SK-N-SH (cell line): ENCODE measurements at regions not wholly inside any gene's neighbourhood (a gene's known extent, or its start where the extent isn't known, plus 50 kb on each side); places are given as distances from the start of the nearest gene placed in this dataset.

Experiments used
- CTCF ChIA-PET: fragments of 300-600, 350-600 bp; formaldehyde crosslinking; extraction: SDS; loops from one replicate; lab custom pipeline; 2021; lab: Yijun Ruan, JAX
- POLR2A ChIA-PET: fragments of 350-600 bp; sonication (Branson Sonifier 250); formaldehyde crosslinking; extraction: SDS; loops from one replicate; lab custom pipeline; 2020; ENCODE audit warnings: antibody characterized with exemption, inconsistent platforms; lab: Yijun Ruan, JAX
- DNase-seq: peaks from one replicate; pipeline ENCODE4 v3.0.0; 2012
- H2AFZ ChIP-seq: fragments of 200-600 bp; sonication (generic); 2 replicates; pipeline ENCODE4 v1.8.1; 2016; ENCODE audit warnings: antibody characterized with exemption, mild to moderate bottlenecking, low read depth
- H3F3A ChIP-seq: fragments of 200-600 bp; sonication (generic); replicated peaks from 2 replicates; pipeline ENCODE3; 2016; ENCODE audit warnings: antibody characterized with exemption, mild to moderate bottlenecking; ENCODE audit not compliant: insufficient read depth
- H3K27ac ChIP-seq, 2 experiments: fragments of 200-500 bp in 1 of 2; fragments of 200-600 bp in 1 of 2; sonication (Bioruptor generic) in 1 of 2; sonication (generic), shearing (Covaris generic) in 1 of 2; 2 replicates each; pipeline versions ENCODE4 v1.5.1 to v1.6.1; 2014 to 2016; ENCODE audit warnings: low read depth in 2 of 2, inconsistent platforms in 1 of 2, low read length in 1 of 2, mild to moderate bottlenecking in 1 of 2, mixed read lengths in 1 of 2
- H3K27me3 ChIP-seq: fragments of 200-600 bp; sonication (generic), shearing (Covaris generic); 2 replicates; pipeline ENCODE4 v1.6.1; 2016; ENCODE audit warnings: mixed run types; ENCODE audit not compliant: insufficient read depth
- H3K36me3 ChIP-seq, 2 experiments: fragments of 200-500 bp in 1 of 2; fragments of 200-600 bp in 1 of 2; sonication (Bioruptor generic) in 1 of 2; sonication (generic) in 1 of 2; replicated peaks in 1 of 2; 2 replicates each; pipeline versions ENCODE3 to v1.5.1; 2014 to 2016; ENCODE audit warnings: low read length in 1 of 2, mild to moderate bottlenecking in 1 of 2; ENCODE audit not compliant: insufficient read depth in 2 of 2, control insufficient read depth in 1 of 2
- H3K4me1 ChIP-seq, 2 experiments: fragments of 200-500 bp in 1 of 2; fragments of 200-600 bp in 1 of 2; sonication (Bioruptor generic) in 1 of 2; sonication (generic), shearing (Covaris generic) in 1 of 2; 2 replicates each; pipeline versions ENCODE4 v1.5.1 to v1.6.1; 2014 to 2016; ENCODE audit warnings: low read depth in 1 of 2, low read length in 1 of 2, mixed run types in 1 of 2; ENCODE audit not compliant: insufficient read depth in 2 of 2, control insufficient read depth in 1 of 2
- H3K4me2 ChIP-seq: fragments of 200-600 bp; sonication (generic), shearing (Covaris generic); 2 replicates; pipeline ENCODE4 v1.6.1; 2017; ENCODE audit warnings: mixed run types
- H3K4me3 ChIP-seq, 2 experiments: fragments of 200-500 bp in 1 of 2; fragments of 200-600 bp in 1 of 2; sonication (Bioruptor generic) in 1 of 2; sonication (generic), shearing (Covaris generic) in 1 of 2; 2 replicates each; pipeline versions ENCODE4 v1.5.1 to v1.8.1; 2014 to 2016; ENCODE audit warnings: low read depth in 2 of 2, inconsistent platforms in 1 of 2, low read length in 1 of 2, mild to moderate bottlenecking in 1 of 2, mixed read lengths in 1 of 2, moderate library complexity in 1 of 2
- H3K79me2 ChIP-seq: fragments of 200-600 bp; sonication (generic); 2 replicates; pipeline ENCODE4 v1.8.1; 2017; ENCODE audit warnings: mild to moderate bottlenecking; ENCODE audit not compliant: insufficient read depth
- H3K9ac ChIP-seq: fragments of 200-600 bp; sonication (generic); 2 replicates; pipeline ENCODE4 v1.6.1; 2017; ENCODE audit warnings: mixed run types
- H3K9me2 ChIP-seq: fragments of 200-600 bp; sonication (generic); 2 replicates; pipeline ENCODE4 v1.6.1; 2017; ENCODE audit warnings: mixed run types
- H3K9me3 ChIP-seq: fragments of 200-600 bp; sonication (generic); 2 replicates; pipeline ENCODE4 v1.6.1; 2017; ENCODE audit warnings: mixed run types, mild to moderate bottlenecking, moderate library complexity
- H4K20me1 ChIP-seq: fragments of 200-600 bp; sonication (generic); 2 replicates; pipeline ENCODE4 v1.6.1; 2017; ENCODE audit warnings: mild to moderate bottlenecking, mixed run types; ENCODE audit not compliant: insufficient read depth
- CHD2 ChIP-seq: fragments of 150-350 bp; IDR thresholded peaks from 2 replicates; pipeline ENCODE4 v1.6.1; 2018; ENCODE audit warnings: low read length; ENCODE audit not compliant: partially characterized antibody
- ELF1 ChIP-seq: IDR thresholded peaks from 2 replicates; pipeline ENCODE4 v1.4.0; 2012
- FOXM1 ChIP-seq: IDR thresholded peaks from 2 replicates; pipeline ENCODE4 v1.4.0; 2012; ENCODE audit warnings: low read depth, mild to moderate bottlenecking
- GATA2 ChIP-seq: sonication (generic); formaldehyde crosslinking; IDR thresholded peaks from 2 replicates; pipeline ENCODE4 v1.5.0; 2020; ENCODE audit warnings: mild to moderate bottlenecking, missing genetic modification reagents
- JUND ChIP-seq: IDR thresholded peaks from 2 replicates; pipeline ENCODE4 v1.4.0; 2012
- MEF2A ChIP-seq: IDR thresholded peaks from 2 replicates; pipeline ENCODE4 v1.4.0; 2012; ENCODE audit warnings: low read depth, borderline replicate concordance
- MXI1 ChIP-seq: IDR thresholded peaks from 2 replicates; pipeline ENCODE4 v1.6.1; 2012; ENCODE audit warnings: mild to moderate bottlenecking, low read depth, low read length, improper control_type of control experiment
- NRF1 ChIP-seq: IDR thresholded peaks from 2 replicates; pipeline ENCODE4 v1.6.1; 2012; ENCODE audit warnings: low read depth, mild to moderate bottlenecking, low read length
- POLR2AphosphoS5 ChIP-seq: IDR thresholded peaks from 2 replicates; pipeline ENCODE4 v1.6.1; 2012; ENCODE audit warnings: low read depth, low read length
- RAD21 ChIP-seq: IDR thresholded peaks from 2 replicates; pipeline ENCODE4 v1.6.1; 2012; ENCODE audit warnings: mild to moderate bottlenecking, low read length
- RCOR1 ChIP-seq: fragments of 150-350 bp; IDR thresholded peaks from 2 replicates; pipeline ENCODE4 v1.6.1; 2017; ENCODE audit warnings: antibody characterized with exemption, low read length
- SIN3A ChIP-seq: IDR thresholded peaks from 2 replicates; pipeline ENCODE4 v1.6.1; 2012; ENCODE audit warnings: low read depth, mild to moderate bottlenecking, low read length, moderate library complexity, borderline replicate concordance
- SMC3 ChIP-seq: IDR thresholded peaks from 2 replicates; pipeline ENCODE4 v1.6.1; 2012; ENCODE audit warnings: low read depth, low read length, improper control_type of control experiment
- TCF12 ChIP-seq: IDR thresholded peaks from 2 replicates; pipeline ENCODE4 v1.4.0; 2012
- TEAD4 ChIP-seq: IDR thresholded peaks from 2 replicates; pipeline ENCODE4 v1.4.0; 2012; ENCODE audit warnings: mild to moderate bottlenecking, borderline replicate concordance; ENCODE audit not compliant: insufficient read depth
- YY1 ChIP-seq: IDR thresholded peaks from 2 replicates; pipeline ENCODE4 v1.4.0; 2012; ENCODE audit warnings: low read depth, mild to moderate bottlenecking
- WGBS: methylation state at CpG from one replicate; pipeline ENCODE4 v1.1.6; 2017; ENCODE audit warnings: low lambda C conversion rate; 5-methylcytosine and 5-hydroxymethylcytosine counted together
- TF ChIP-seq, protein P1 (sequence below): IDR thresholded peaks from 2 replicates; pipeline ENCODE4; 2012
- TF ChIP-seq, protein P2 (sequence below): IDR thresholded peaks from 2 replicates; pipeline ENCODE4 v1.4.0; 2012; ENCODE audit warnings: low read depth, borderline replicate concordance
- TF ChIP-seq, protein P3 (sequence below): fragments of 150-350 bp; IDR thresholded peaks from 2 replicates; pipeline ENCODE4 v1.6.1; 2017; ENCODE audit warnings: antibody characterized with exemption, low read length, low read depth, borderline replicate concordance
- TF ChIP-seq, protein P4 (sequence below): fragments of 200-600 bp; sonication (generic); IDR thresholded peaks from 2 replicates; pipeline ENCODE4 v1.6.1; 2017; ENCODE audit warnings: antibody characterized with exemption, mild to moderate bottlenecking, moderate library complexity
- TF ChIP-seq, protein P5 (sequence below): fragments of 150-350 bp; IDR thresholded peaks from 2 replicates; pipeline ENCODE4 v1.6.1; 2016; ENCODE audit warnings: mild to moderate bottlenecking, low read depth, low read length

DNA sequence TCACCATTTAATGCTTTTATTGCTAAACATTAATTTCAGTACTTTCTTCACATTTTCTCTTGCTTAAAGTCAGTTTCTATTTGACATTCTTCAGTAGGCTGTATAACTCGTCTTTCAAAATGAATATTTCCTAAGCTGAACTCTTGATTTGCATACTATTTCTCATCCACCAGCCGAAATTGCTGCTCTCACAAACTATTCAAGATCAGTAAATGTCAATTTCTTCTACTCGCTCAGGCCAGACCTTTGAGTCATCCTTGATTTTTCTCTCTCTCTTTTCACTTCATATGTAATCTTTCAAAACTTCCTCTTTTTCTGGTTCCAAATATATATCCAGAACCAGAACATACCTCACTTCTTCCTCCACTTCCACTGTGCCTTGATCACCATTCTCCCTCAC, 990.0 kb downstream of the KCNT2 start:
- ChIA-PET POLR2A (no interaction called here), CTCF (no interaction called here)
- no peaks in the 10 kb centered on the region for H3K79me2 ChIP-seq
- H3K9me2 ChIP-seq, result no peaks in the 10 kb centered on the region
- H3K36me3 ChIP-seq, result no peaks in the 10 kb centered on the region
- no peak overlapping the region for H3K27ac ChIP-seq
- no peak overlapping the region for H3K4me2 ChIP-seq
- no peaks in the 10 kb centered on the region for H3K9me3 ChIP-seq
- H2AFZ ChIP-seq, result no peak overlapping the region
- no peaks in the 10 kb centered on the region for H4K20me1 ChIP-seq
- no peak for DNase-seq
- no peaks in the 10 kb centered on the region for H3K27me3 ChIP-seq
- H3F3A ChIP-seq, result no peaks in the 10 kb centered on the region
- H3K9ac ChIP-seq, result no peak overlapping the region
- H3K4me3 ChIP-seq, result no peak overlapping the region
- WGBS, result 68% methylated on average over 3 of the region's 3 CpGs
- TF ChIP-seq GATA2 (CRISPR knock-in tag) (no peak), MEF2A (no peak), SMC3 (no peak), SIN3A (no peak), RCOR1 (no peak), TEAD4 (no peak), RAD21 (no peak), CHD2 (no peak), POLR2AphosphoS5 (no peak), TCF12 (no peak), FOXM1 (no peak)
- TF ChIP-seq, protein P1, sequence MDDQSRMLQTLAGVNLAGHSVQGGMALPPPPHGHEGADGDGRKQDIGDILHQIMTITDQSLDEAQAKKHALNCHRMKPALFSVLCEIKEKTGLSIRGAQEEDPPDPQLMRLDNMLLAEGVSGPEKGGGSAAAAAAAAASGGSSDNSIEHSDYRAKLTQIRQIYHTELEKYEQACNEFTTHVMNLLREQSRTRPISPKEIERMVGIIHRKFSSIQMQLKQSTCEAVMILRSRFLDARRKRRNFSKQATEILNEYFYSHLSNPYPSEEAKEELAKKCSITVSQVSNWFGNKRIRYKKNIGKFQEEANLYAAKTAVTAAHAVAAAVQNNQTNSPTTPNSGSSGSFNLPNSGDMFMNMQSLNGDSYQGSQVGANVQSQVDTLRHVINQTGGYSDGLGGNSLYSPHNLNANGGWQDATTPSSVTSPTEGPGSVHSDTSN, result no peak
- TF ChIP-seq, protein P2, sequence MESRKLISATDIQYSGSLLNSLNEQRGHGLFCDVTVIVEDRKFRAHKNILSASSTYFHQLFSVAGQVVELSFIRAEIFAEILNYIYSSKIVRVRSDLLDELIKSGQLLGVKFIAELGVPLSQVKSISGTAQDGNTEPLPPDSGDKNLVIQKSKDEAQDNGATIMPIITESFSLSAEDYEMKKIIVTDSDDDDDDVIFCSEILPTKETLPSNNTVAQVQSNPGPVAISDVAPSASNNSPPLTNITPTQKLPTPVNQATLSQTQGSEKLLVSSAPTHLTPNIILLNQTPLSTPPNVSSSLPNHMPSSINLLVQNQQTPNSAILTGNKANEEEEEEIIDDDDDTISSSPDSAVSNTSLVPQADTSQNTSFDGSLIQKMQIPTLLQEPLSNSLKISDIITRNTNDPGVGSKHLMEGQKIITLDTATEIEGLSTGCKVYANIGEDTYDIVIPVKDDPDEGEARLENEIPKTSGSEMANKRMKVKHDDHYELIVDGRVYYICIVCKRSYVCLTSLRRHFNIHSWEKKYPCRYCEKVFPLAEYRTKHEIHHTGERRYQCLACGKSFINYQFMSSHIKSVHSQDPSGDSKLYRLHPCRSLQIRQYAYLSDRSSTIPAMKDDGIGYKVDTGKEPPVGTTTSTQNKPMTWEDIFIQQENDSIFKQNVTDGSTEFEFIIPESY, result no peak
- TF ChIP-seq, protein P3, sequence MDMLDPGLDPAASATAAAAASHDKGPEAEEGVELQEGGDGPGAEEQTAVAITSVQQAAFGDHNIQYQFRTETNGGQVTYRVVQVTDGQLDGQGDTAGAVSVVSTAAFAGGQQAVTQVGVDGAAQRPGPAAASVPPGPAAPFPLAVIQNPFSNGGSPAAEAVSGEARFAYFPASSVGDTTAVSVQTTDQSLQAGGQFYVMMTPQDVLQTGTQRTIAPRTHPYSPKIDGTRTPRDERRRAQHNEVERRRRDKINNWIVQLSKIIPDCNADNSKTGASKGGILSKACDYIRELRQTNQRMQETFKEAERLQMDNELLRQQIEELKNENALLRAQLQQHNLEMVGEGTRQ, result no peak
- no peaks in the 10 kb centered on the region for H3K4me1 ChIP-seq

DNA sequence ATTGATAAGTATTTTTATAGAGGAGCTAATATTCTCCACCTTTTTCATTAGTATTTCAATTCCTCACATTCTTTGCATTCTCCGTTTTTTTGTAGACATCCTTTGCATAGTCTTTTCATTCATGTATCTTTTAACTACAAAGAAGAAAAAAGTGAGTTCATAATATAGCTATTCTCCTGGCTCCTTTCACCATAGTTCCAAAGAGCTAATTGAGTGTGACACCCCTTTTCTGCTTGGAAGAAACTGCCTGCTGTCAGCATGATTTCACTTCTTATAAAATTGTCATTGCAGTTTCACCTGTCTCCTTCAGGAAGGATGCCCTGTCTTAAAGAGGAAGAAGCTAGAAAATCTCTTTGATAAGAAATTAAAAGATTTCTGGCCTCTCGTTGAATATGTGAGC, 991.1 kb downstream of the KCNT2 start:
- no peak overlapping the region for H3K9ac ChIP-seq
- no peaks in the 10 kb centered on the region for H3K36me3 ChIP-seq
- no peaks in the 10 kb centered on the region for H3K9me3 ChIP-seq
- H3K4me2 ChIP-seq, result no peak overlapping the region
- no peaks in the 10 kb centered on the region for H3K79me2 ChIP-seq
- H4K20me1 ChIP-seq, result no peaks in the 10 kb centered on the region
- POLR2A ChIA-PET, result no interaction called here
- no peaks in the 10 kb centered on the region for H3F3A ChIP-seq
- H3K9me2 ChIP-seq, result no peaks in the 10 kb centered on the region
- no peak overlapping the region for H3K27ac ChIP-seq
- no peaks in the 10 kb centered on the region for H3K4me1 ChIP-seq
- no peaks in the 10 kb centered on the region for H3K27me3 ChIP-seq
- no peak overlapping the region for H3K4me3 ChIP-seq
- no peak for DNase-seq
- H2AFZ ChIP-seq, result no peak overlapping the region
- 72% methylated on average over 2 of the region's 2 CpGs for WGBS
- no peak for TF ChIP-seq MXI1
- TF ChIP-seq YY1, result no peak
- no peak for TF ChIP-seq ELF1
- TF ChIP-seq JUND, result no peak
- TF ChIP-seq CHD2, result no peak
- no peak for TF ChIP-seq SMC3
- TF ChIP-seq RCOR1, result no peak
- TF ChIP-seq SIN3A, result no peak
- TF ChIP-seq, protein P4, sequence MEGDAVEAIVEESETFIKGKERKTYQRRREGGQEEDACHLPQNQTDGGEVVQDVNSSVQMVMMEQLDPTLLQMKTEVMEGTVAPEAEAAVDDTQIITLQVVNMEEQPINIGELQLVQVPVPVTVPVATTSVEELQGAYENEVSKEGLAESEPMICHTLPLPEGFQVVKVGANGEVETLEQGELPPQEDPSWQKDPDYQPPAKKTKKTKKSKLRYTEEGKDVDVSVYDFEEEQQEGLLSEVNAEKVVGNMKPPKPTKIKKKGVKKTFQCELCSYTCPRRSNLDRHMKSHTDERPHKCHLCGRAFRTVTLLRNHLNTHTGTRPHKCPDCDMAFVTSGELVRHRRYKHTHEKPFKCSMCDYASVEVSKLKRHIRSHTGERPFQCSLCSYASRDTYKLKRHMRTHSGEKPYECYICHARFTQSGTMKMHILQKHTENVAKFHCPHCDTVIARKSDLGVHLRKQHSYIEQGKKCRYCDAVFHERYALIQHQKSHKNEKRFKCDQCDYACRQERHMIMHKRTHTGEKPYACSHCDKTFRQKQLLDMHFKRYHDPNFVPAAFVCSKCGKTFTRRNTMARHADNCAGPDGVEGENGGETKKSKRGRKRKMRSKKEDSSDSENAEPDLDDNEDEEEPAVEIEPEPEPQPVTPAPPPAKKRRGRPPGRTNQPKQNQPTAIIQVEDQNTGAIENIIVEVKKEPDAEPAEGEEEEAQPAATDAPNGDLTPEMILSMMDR, result no peak
- TF ChIP-seq RAD21, result no peak
- TF ChIP-seq, protein P5, sequence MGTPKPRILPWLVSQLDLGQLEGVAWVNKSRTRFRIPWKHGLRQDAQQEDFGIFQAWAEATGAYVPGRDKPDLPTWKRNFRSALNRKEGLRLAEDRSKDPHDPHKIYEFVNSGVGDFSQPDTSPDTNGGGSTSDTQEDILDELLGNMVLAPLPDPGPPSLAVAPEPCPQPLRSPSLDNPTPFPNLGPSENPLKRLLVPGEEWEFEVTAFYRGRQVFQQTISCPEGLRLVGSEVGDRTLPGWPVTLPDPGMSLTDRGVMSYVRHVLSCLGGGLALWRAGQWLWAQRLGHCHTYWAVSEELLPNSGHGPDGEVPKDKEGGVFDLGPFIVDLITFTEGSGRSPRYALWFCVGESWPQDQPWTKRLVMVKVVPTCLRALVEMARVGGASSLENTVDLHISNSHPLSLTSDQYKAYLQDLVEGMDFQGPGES, result no peak
- no peak for TF ChIP-seq NRF1
- CTCF ChIA-PET, result interaction anchor here (0.6 to 1.2 kb wide), 2 partner anchors 21 to 374 kb away, joined by 3 read pairs; no protein-coding TSS in a partner anchor
